ENCODE measurements at regions not wholly inside any gene's neighbourhood (a gene's known extent, or its start where the extent isn't known, plus 50 kb on each side); places are given as distances from the start of the nearest gene placed in this dataset.
"Not testable (repeated sequence)": the region's sequence is repeated elsewhere in the genome, so short reads cannot be mapped to it uniquely, and the experiment has no call there.

DNA sequence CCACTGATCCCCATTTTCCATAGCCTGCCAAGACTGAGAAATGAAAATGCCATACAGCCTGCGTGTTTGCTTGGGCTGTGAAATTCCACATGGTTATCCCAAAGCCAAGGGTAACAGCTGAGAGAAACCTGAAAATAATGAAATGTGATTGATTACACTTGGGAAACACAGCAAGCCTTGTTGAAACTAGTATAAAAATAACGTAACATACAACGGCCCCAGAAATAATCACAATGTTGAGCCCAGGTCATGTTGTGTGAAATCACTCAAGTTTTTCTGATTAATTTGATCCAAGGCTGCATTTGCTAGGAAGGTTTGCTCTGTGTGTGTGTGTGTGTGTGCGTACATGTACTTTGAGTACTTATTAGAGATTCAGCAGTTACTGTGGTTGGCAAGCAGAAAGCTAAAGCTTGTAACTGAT is 269.0 kb downstream of the OXSM start:
- DNase-seq (ENCODE audit: extremely low read depth in 1 of 2, low read depth in 1 of 2): no peak

GRCh38 chr3:26061947-26062346 is 272.1 kb downstream of the OXSM start:
- no peak for DNase-seq (ENCODE audit: extremely low read depth in 1 of 2, low read depth in 1 of 2)

- DNase-seq (ENCODE audit: extremely low read depth in 1 of 2, low read depth in 1 of 2): no peak
These were observed 274.4 kb downstream of the OXSM start for GRCh38 chr3:26064297-26064696.

- no peak for DNase-seq (ENCODE audit: extremely low read depth in 1 of 2, low read depth in 1 of 2)
These were observed 279.0 kb downstream of the OXSM start for GRCh38 chr3:26068890-26069289.

GRCh38 chr3:26070854-26071253 is 281.0 kb downstream of the OXSM start:
- DNase-seq (ENCODE audit: extremely low read depth in 1 of 2, low read depth in 1 of 2): no peak

DNA sequence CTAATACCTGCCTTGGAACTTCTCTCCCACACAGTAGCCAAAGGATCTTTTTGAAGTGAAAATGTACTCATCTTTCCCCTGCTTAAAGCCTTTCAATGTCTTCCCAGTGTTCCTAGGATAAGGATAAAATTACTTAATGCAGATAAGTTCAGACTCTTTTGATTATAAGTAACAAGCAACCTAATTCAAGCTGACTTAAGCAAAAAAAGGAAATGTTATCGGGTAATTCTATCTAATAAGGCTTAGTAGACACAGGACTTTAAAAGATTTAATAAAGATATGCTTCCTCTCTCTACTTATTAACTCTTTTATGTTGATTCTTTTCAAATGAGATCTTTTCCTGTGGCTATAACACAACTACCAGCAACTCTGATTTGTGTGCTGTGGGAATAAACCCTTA is 284.2 kb downstream of the OXSM start:
- DNase-seq (ENCODE audit: extremely low read depth in 1 of 2, low read depth in 1 of 2): no peak

DNA sequence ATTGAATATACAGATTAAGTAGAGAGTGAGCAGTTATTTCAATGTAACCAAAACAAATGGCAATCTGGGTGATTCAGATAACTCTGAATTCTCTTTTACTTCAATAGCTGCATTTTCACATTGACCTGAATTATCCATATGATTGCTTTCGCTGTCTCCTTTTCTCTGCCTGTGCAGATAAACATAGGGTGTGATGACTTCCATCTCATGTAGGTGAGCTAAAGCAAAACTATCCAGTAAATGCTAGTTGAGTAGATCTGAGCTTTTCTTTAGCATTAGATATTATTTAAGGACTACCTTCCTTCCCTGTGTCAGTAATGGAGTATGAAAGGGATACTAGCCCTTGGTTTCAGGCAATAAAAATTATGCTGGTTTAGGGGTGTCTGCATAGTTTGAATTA is 288.6 kb downstream of the OXSM start:
- no peak for DNase-seq (ENCODE audit: extremely low read depth in 1 of 2, low read depth in 1 of 2)

DNA sequence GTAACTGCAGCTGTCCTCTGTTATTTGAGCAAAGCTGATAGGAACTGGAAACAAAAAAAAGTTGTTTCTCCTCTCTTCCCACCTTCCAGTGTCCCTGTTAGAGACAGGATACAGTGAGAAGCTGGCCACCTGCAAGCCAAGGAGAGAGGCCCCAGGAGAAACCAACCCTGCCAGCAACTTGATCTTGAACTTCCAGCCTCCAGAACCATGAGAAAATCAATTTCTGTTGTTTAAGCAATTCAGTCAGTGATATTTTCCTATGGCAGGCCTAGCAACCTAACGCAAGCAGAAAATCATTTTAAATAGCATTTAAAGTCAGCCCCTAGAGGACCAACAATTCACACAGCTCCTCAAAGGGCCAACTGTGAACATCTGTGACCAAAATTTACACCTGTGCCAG is 291.3 kb downstream of the OXSM start:
- no peak for DNase-seq (ENCODE audit: extremely low read depth in 1 of 2, low read depth in 1 of 2)

DNA sequence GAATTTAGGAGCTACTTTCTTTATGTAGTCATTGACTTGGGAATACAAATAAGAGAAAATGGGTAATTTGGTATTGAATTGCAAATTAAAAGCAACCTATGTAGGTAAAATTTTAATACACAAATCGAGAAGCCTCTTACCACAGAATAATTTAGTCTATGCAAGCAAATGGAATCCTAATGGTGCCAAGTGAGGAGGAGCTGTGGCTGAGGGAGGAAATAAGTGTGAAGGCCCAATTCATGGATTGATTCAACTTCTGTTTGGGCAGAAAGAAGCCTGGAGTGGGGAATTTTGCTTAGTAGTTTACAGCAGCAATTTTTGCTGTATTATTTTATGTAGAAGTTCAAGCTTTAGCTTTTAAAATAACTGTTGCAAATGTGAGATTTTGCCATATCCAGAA is 291.9 kb downstream of the OXSM start:
- DNase-seq (ENCODE audit: extremely low read depth in 1 of 2, low read depth in 1 of 2): no peak

- no peak for DNase-seq (ENCODE audit: extremely low read depth in 1 of 2, low read depth in 1 of 2)
These were observed 293.0 kb downstream of the OXSM start for GRCh38 chr3:26082911-26083310.

- no peak for DNase-seq (ENCODE audit: extremely low read depth in 1 of 2, low read depth in 1 of 2)
These were observed 294.7 kb downstream of the OXSM start for GRCh38 chr3:26084629-26085028.

GRCh38 chr3:26087751-26088150 is 297.9 kb downstream of the OXSM start:
- DNase-seq (ENCODE audit: extremely low read depth in 1 of 2, low read depth in 1 of 2): no peak

GRCh38 chr3:26089249-26089648 is 299.4 kb downstream of the OXSM start:
- DNase-seq (ENCODE audit: extremely low read depth in 1 of 2, low read depth in 1 of 2): no peak

DNA sequence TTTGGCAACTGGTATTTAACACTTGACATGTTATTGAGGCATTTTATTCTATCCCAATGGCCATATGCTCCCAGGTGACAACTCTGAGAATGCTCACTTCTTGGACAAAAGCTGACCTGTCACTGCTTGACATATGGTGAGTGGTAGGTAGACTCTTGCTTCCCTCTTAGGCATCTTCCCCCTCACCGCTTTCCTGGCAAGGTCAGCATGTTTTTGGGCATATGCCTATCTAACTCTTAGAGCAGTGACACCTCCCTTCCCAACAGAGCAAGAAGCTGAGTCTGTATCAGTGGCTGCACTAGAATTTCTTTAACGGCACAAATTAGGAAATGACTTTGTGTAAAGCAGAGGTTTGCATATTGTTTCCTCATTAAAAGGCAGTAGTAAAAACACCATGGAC is 300.7 kb downstream of the OXSM start:
- no peak for DNase-seq (ENCODE audit: extremely low read depth in 1 of 2, low read depth in 1 of 2)

DNA sequence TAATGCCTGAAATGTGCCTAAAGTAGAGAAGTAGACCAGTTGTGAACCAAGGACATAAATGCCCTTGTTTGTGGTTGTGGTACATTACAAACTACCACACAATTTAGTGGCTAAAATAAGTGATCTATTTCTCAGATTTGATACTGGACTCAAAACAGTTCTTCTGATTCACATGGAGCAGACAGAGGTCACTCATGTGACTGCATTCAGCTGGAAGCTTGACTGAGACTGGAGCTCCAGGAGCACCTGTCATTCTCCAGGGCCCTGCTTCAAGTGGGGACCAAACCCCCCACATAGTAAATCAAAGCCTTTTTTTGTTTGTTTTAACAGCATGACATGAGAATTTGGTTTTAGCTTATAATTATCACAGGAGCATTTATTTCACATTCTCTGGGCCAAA is 301.2 kb downstream of the OXSM start:
- DNase-seq (ENCODE audit: extremely low read depth in 1 of 2, low read depth in 1 of 2): no peak

DNA sequence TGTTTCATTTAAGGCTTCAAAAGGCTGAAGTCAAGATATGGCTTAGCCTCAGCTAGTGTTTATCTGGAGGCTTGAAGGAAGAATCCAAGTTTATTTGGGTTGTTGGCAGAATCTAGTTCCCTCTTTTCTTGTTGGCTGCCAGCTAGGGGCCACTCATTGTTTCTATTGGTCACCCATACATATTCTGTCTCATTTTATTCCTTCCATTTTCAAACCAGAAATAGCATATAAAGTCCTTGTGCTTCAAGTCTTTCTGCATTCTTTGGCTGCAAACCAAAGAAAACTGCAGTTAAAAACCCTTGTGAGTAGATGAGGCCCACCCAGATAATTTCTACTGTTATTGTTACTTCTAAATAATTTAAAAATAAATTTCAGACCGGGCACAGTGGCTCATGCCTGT is 301.7 kb downstream of the OXSM start:
- DNase-seq (ENCODE audit: extremely low read depth in 1 of 2, low read depth in 1 of 2): no peak

DNA sequence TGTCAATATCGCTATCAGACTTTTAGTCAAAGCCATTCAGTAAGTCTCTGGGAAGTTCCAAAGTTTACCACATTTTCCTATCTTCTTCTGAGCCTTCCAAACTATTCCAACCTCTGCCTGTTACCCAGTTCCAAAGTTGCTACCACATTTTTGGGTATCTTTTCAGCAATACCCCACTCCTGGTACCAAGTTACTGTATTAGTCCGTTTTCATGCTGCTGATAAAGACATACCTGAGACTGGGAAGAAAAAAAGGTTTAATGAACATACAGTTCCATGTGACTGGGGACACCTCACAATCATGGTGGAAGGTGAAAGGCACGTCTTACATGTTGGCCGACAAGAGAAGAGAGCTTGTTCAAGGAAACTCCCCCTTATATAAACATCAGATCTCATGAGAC is 307.2 kb downstream of the OXSM start:
- DNase-seq (ENCODE audit: extremely low read depth in 1 of 2, low read depth in 1 of 2): not testable (repeated sequence)

DNA sequence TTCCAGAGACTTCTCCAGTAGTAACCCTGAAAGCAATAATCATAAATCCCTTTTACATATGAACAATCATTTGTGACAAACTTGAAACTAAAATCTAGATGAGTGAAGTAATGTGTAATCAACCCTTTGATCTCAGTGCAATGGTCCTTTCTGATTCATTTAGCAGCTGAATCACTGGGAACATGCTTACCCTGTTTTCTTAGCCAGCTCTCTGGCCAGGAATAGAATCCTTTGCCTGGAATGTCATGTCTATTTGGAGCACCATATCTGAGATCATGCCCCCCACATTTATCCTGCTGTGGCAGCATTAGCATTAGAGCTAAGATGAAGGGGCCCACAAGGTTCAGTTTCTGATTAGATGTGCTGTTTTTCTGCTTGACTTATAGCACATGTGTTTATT is 309.8 kb downstream of the OXSM start:
- no peak for DNase-seq (ENCODE audit: extremely low read depth in 1 of 2, low read depth in 1 of 2)

DNA sequence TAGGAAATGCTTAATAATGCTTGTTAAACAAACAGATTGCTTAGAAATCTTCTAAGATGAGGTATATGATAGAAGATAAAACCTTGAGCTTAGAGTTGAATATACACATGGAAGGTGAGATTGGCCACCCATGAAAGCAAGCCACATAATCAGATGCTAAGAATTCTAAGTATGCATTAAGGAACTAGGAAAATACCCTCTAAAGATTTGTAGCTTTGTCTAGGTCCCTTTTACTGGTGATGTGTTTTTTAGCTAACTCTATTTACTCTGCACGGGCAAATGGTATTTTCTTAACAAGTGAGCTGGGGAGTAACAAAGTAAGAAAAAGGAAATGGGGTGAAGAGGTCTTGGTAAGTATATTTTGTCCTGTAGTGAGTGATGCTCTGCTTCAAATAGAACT is 310.3 kb downstream of the OXSM start:
- DNase-seq (ENCODE audit: extremely low read depth in 1 of 2, low read depth in 1 of 2): no peak

DNA sequence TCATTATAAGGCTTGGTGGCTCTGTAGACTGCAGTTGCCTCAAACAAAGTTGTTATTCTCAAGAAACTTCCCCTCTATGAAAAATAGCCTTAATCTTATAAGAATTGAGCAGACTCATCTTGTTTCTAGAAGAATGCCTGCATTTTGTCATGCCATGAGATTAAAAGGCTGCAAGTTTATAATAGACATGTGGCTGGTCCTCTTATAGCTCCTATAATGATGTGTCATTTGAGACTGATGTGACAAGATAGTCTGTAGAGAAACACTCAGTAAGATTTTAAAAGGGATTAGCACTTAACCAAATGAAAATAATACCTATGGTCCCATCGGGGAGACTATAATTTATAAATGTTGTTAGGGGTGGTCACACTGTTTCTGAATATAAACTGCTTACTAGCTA is 312.5 kb downstream of the OXSM start:
- DNase-seq (ENCODE audit: extremely low read depth in 1 of 2, low read depth in 1 of 2): no peak

DNA sequence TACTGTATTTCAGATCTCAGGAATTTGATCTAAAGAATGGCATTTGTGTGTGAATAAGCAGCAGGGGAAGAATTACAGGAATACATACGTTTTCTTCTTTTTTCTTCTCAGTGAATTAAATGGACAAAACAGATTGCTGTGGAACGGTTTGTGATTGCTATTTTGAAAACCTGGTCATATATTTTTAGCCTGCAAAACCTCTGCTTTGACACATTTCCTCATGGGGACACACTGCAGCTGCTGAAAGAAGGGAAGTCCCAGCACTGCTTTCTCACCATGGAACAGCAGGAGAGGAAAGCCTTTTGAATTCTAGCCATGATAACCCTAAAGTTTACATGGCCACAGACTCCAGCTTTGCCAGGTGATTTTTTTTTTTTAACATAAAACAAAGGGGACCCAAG is 315.0 kb downstream of the OXSM start:
- no peak for DNase-seq (ENCODE audit: extremely low read depth in 1 of 2, low read depth in 1 of 2)

DNA sequence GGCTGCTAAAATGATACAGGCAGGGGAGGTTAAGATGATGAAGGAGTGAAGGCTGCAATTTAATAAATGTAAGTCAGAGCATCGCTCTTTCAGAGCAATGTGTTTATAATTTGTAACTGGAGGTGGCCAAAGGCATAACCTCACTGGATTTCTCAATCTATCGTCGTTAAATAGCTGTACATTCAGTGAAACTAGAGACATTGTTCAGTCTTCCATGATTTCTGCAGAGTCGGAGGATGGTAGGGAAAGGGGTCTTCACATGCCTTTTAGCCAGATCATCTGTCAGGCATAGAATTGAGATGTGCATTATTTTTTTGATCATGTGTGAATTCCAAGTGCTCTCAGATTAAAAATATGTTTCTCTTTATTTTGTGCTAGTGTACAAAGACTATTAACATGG is 315.4 kb downstream of the OXSM start:
- no peak for DNase-seq (ENCODE audit: extremely low read depth in 1 of 2, low read depth in 1 of 2)

- no peak for DNase-seq (ENCODE audit: extremely low read depth in 1 of 2, low read depth in 1 of 2)
These were observed 316.3 kb downstream of the OXSM start for GRCh38 chr3:26106228-26106627.
